ENCODE measurements at regions not wholly inside any gene's neighbourhood (a gene's known extent, or its start where the extent isn't known, plus 50 kb on each side); places are given as distances from the start of the nearest gene placed in this dataset.

DNA sequence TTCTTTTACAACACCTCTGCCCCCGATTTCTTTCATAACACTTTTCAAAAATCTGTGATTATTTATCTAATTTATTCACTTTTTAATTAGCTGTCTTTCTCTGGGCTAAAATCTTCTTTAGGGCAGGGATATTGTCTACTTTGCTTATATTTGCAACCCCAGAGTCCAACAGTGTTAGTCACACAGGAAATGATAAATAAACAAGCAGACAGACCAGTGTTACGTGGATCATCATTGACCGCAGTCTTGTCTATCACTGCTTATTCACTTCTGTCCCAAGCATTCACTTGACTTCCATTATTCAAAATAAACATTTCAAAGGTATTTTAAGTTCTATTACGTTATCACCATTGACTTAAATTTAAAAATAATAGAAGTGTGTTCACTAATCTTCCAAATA lies 237.6 kb upstream of the UBE2E3 start:
- no peak for DNase-seq
- Histone ChIP-seq H3K9me3 (no peaks in the 10 kb centered on the region), H3K4me3 (no peak overlapping the region), H3K27ac (no peak overlapping the region), H3K4me1 (no peaks in the 10 kb centered on the region), H3K27me3 (no peaks in the 10 kb centered on the region), H3K36me3 (no peaks in the 10 kb centered on the region)
- TF ChIP-seq, protein P1, sequence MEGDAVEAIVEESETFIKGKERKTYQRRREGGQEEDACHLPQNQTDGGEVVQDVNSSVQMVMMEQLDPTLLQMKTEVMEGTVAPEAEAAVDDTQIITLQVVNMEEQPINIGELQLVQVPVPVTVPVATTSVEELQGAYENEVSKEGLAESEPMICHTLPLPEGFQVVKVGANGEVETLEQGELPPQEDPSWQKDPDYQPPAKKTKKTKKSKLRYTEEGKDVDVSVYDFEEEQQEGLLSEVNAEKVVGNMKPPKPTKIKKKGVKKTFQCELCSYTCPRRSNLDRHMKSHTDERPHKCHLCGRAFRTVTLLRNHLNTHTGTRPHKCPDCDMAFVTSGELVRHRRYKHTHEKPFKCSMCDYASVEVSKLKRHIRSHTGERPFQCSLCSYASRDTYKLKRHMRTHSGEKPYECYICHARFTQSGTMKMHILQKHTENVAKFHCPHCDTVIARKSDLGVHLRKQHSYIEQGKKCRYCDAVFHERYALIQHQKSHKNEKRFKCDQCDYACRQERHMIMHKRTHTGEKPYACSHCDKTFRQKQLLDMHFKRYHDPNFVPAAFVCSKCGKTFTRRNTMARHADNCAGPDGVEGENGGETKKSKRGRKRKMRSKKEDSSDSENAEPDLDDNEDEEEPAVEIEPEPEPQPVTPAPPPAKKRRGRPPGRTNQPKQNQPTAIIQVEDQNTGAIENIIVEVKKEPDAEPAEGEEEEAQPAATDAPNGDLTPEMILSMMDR (IDR thresholded peaks at IDR 0.05) = no peak
- TF ChIP-seq POLR2A (IDR thresholded peaks at IDR 0.05) = no peak
- intact Hi-C loops (cut with DNase I) = no loop called here
- 57 to 63% methylated on average over 4 of the region's 4 CpGs for WGBS, 2 donors

DNA sequence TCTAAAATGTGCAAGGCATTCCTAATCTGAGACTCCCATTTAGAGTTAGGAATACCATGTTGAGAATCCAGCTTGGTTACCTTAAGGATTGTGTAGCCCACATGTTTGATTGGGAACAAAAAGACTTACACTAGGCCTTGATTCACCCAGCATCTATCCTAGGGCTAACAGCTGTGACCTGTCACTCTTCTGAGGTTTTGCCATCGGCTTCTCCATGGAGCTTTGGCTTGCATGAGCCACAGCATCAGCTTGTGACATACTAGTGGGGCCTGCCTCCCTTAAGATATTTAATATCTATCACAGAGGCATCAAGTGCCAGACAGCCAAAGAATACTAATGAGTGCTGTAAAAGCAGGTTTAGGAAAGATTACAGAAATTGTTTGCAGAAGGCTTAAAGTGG lies 241.3 kb upstream of the UBE2E3 start:
- H3K27ac ChIP-seq = no peak overlapping the region
- H3K9me3 ChIP-seq = no peaks in the 10 kb centered on the region
- WGBS, 2 donors = 11 to 20% methylated on average over 1 of the region's 1 CpG
- no peaks in the 10 kb centered on the region for H3K4me1 ChIP-seq
- intact Hi-C loops (cut with DNase I) = no loop called here
- no peak overlapping the region for H3K4me3 ChIP-seq
- TF ChIP-seq, protein P1 (IDR thresholded peaks at IDR 0.05) = no peak
- no peak for TF ChIP-seq POLR2A (IDR thresholded peaks at IDR 0.05)
- DNase-seq = no peak
- H3K36me3 ChIP-seq = no peaks in the 10 kb centered on the region
- H3K27me3 ChIP-seq = no peaks in the 10 kb centered on the region

DNA sequence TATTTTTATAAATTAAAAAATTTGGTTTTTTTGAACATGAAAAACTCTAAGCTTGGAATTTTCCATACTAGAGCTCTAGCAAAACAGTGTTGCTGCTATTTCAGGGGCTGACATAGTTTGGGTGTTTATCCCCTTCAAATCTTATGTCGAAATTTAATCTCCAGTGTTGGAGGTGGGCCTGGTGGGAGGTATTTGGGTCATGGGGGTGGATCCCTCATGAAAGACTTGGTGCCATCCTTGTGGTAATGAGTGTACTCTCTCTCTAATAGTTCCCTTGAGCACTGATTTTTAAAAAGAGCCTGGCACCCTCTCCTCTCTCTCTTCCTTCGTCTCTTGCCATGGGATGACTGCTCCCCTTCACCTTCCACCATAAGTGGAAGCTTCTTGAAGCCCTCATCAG lies 244.6 kb upstream of the UBE2E3 start:
- no peaks in the 10 kb centered on the region for H3K4me1 ChIP-seq
- 73 to 77% methylated on average over 2 of the region's 2 CpGs for WGBS, 2 donors
- no peak overlapping the region for H3K4me3 ChIP-seq
- no peaks in the 10 kb centered on the region for H3K27me3 ChIP-seq
- intact Hi-C loops (cut with DNase I) = no loop called here
- no peak overlapping the region for H3K27ac ChIP-seq
- no peak for DNase-seq
- H3K9me3 ChIP-seq = no peaks in the 10 kb centered on the region
- no peaks in the 10 kb centered on the region for H3K36me3 ChIP-seq
- TF ChIP-seq, protein P1 (IDR thresholded peaks at IDR 0.05) = no peak

DNA sequence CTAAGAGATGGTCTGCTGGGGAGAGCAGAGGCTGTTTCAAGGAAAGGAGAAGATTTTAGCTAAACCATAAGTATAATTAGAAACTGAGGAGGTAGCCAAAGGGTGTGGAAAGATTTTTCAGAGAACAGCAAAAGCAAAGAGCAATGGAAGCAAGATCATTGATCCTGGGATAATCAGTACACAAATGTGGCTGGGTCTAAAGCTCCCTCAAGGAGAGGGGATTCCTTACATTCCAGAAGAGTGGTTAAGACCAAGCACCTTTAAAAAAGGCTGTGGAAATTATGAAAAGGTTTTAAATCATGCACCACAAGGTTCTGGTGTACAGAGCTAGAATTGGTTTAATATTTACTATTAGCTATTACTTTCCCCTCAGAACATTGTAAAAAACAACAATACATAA lies 246.0 kb upstream of the UBE2E3 start:
- Histone ChIP-seq H3K4me1 (no peaks in the 10 kb centered on the region), H3K27me3 (no peaks in the 10 kb centered on the region), H3K36me3 (no peaks in the 10 kb centered on the region), H3K4me3 (no peak overlapping the region), H3K9me3 (no peaks in the 10 kb centered on the region), H3K27ac (no peak overlapping the region)
- intact Hi-C loops (cut with DNase I) = no loop called here
- no peak for DNase-seq
- no peak for TF ChIP-seq POLR2A (IDR thresholded peaks at IDR 0.05)
- TF ChIP-seq, protein P1 (IDR thresholded peaks at IDR 0.05) = no peak

DNA sequence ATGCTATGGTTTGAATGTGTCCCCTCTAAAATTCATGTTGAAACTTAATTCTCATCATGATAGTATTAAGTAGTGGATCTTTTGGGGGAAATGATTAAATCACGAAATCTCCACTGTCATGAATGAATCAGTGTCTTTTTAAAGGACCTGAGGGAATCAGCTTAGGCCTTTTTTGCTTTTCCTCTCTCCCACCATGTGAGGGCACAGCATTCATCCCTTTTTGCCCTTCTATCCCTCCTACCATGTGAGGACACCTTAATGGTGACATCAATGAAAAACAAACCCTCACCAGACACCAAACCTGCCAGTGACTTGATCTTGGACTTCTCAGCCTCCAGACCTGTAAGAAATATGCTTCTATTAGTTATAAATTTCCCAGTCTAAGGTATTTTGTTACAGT lies 247.1 kb upstream of the UBE2E3 start:
- intact Hi-C loops (cut with DNase I) = no loop called here
- TF ChIP-seq, protein P1 (IDR thresholded peaks at IDR 0.05) = no peak
- TF ChIP-seq POLR2A (IDR thresholded peaks at IDR 0.05) = no peak
- Histone ChIP-seq H3K27ac (no peak overlapping the region), H3K4me3 (no peak overlapping the region), H3K27me3 (no peaks in the 10 kb centered on the region), H3K4me1 (peaks cover 0 to 7% (median 0%) of the 10 kb centered on the region in 3 donors), H3K9me3 (no peaks in the 10 kb centered on the region), H3K36me3 (no peaks in the 10 kb centered on the region)
- WGBS, 2 donors = 70 to 73% methylated on average over 1 of the region's 1 CpG
- no peak for DNase-seq
